Dermis blood vessel endothelial cell (primary cell): ENCODE measurements at regions not wholly inside any gene's neighbourhood (a gene's known extent, or its start where the extent isn't known, plus 50 kb on each side); places are given as distances from the start of the nearest gene placed in this dataset.
"Not testable (repeated sequence)": the region's sequence is repeated elsewhere in the genome, so short reads cannot be mapped to it uniquely, and the experiment has no call there.

Source experiments
- DNase-seq: peaks from one replicate; pipeline ENCODE4 v3.0.0; 2010

DNA sequence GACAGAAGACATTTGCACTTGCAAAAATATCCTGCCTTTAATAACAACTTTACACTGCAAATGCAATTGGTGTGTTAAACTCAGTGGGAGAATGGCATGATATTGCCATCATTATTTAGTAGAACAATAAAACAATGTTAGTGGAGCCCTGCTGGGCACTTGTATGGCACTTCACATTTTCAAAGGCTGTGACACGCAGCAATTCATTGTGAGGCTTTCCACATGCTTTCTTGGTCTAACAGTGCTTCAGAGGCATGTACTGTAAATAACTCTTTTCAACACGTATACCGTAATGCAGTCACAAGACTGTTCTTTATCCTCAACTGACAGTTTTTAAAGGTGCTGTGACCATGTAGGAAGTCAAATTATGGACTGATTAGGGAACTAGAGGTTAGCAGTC lies 155.5 kb upstream of the EPB41L4A start:
- no peak for DNase-seq

DNA sequence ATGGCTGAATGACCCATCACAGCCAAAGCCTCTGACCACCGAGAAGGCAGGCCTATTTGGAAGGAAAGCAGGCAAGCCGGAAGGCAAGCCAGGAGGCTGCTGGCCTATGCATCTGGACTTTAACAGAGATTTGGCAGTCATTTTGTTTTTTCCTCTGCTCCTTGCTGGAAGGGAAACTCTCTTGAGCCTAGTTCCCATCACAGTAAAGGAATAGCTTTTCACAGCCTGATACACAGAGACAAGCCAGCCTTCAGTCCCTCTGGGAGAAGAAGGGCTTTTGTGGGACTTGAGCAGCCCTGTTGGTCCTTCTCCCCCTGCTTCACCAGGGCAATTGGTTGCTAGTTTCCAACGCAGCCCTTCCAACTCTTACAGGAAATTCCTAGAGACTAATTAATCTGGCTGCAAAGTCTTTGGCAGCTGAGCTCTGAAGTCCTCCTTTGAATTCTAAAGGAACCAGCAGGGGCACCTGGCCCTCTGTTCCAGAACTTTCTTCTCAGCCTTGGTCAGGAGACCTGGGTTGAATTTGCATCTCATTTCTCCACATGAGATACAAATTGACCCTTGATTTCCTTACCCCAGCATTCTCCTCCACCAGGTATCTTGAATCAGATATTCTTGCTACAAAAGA lies 157.3 kb upstream of the EPB41L4A start:
- peak; percentile 36 for DNase-seq

DNA sequence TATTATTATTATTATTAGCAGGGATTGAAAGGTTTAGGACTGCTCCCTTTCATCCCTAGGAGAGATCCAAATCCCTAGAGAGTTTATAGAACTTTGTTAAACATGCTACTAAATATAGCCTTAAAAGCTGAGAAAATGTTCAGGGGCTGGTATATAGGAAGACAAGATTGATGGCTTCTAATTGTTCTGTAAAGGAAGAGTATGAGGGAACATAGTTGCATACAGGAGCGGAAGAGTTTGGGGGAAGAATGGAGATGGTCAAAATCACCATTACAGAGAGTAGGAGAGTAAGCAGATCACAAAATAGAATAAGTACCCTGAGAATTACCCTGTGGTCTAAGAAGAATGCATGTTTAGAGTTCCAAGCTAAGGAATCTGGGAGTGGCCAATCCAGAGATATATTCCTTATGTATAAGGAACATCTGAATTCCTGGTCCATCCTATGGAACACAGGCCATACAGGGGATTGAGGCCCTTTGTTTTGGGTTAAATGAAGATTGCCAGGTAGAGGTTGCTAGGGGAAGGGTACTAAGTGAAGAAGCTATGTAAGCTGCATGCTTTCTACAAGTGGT lies 158.0 kb upstream of the APC start:
- DNase-seq = no peak

DNA sequence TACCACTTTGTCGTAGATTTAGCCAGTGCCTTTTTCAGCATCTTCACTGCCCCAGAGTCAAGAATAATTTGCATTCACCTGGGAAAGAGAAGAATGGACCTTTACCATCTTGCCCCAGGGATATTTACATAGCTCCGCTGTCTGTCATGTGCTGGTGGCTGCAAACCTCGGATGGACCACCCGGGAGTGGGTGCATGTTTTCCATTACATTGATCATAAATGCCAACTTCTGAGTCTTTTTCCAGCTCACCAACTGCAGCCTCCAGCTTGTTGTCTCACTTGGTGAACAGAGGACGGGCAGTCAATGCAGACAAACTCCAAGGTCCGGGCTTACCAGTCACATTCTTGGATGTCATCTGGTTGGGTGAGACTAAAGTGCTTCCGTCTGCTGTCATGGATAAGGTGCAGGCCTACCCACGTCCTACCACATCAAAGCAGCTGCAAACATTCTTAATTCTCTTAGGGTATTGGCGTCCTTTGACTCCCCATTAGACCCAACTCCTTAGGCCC lies 155.8 kb upstream of the APC start:
- no peak for DNase-seq

DNA sequence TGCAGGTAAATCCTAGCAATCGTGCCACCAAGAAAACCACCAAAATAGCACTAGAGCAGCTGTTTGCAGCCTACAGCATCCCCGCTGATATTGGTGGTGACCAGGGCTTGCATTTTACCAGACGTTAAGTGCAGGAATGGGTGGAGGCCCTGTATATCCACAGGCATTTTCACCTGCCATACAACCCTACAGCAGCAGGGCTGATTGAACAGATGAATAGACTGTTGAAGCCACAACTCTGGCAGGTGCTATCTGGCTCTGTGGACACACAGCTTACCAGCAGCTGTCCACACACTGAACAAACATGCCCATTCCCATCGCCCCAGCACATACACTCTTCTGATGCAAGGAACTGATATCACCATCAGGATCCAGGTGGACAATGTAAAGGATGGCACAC lies 154.5 kb upstream of the APC start:
- no peak for DNase-seq

DNA sequence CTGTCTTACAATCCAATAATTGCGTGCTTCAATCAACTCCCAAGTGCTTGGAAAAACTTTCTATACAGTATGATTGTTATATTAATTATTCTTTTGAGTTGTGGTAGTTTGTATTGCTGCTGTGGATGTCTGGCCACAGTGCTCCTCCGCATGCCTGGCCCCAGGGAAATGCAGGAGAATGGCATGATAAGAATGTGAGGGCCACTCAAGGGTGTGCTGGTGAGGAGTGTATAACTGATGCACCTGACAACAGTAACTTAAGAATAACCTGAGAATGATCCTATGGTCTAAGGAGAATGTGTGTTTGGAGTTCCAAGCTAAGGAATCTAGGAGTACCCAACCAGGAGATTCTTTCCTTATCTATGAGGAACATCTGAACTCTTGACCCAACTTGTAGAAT lies 152.9 kb upstream of the APC start:
- DNase-seq = no peak

DNA sequence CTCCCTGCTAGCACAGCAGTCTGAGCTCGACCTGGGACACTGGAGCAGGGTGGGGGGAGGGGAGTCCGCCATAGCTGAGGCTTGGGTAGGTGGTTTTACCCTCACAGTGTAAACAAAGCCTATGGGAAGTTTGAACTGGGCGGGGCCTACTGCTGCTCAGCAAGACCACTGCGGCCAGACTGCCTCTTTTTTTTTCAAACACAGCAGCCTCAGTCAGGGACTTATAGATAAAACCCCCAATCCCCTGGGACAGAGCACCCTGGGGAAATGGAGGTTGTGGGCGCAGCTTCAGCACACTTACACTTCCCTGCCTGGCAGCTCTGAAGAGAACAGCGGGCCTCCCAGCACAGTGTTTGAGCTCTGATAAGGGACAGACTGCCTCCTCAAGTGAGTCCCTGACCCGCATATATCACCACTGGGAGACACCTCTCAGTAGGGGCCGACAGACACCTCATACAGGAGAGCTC lies 151.1 kb upstream of the APC start:
- DNase-seq = no peak

DNA sequence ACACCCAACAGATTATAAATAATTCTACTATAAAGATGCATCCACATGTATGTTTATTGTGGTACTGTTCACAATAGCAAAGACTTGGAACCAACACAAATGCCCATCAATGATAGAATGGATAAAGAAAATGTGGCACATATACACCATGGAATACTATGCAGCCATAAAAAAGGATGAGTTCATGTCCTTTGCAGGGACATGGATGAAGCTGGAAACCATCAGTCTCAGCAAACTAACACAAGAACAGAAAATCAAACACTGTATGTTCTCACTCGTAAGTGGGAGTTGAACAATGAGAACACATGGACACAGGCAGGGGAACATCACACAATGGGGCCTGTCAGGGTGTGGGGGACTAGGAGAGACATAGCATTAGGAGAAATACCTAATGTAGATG lies 146.8 kb upstream of the APC start:
- DNase-seq = not testable (repeated sequence)

DNA sequence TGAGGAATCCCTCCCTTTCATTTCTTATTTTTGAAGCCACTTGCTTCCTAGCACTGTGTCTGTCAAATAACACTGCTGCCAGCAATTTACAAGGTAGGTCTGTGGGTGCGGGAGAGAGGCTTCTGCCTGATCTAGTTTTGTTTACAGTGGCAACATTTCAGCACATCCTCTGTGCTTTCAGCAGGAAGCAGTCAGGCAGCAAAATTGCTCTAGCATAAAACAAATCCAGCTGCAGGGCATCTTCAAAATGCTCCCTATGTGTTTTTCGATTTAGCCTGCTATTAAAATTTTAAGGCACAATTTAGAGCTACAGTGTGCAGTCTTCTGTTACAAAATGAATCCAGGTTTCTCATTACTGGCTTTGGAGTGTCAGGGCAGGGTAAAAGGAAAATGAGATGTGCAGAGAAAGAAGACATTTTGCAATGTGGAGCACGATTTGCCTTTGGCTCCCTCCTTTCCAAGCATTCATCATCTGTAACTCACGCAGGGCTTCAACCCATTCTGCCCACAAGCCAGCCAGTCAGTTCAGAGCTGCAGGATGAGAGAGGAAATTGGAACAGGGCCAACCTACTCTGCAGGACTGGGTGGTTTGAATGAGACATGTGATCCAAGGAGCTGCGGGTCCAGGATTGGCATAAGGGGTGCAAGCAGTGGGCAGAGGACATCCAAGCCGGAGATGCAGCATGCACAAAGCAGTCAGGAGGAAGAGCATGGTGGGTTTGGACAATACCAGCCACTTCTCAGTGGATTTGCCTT lies 143.4 kb upstream of the APC start:
- no peak for DNase-seq

DNA sequence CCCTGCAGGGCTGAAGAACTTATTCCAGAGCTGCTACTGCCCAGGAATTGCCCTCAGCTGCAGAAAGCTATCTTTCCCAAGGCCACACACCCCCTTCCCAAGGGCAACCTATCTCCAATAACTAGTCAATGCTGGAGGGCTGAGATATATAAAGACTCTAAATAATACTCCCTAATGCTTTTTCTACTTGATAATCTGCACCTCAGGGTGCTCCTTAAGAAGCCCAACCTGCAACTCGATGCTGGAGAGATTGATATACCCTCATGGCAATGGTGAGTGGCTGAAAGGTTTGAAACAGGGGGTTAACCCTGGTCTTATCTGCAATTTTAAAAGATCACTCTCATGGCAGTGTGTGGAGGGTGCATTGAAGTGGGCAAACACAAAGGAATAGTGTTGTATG lies 142.7 kb upstream of the APC start:
- DNase-seq = no peak

DNA sequence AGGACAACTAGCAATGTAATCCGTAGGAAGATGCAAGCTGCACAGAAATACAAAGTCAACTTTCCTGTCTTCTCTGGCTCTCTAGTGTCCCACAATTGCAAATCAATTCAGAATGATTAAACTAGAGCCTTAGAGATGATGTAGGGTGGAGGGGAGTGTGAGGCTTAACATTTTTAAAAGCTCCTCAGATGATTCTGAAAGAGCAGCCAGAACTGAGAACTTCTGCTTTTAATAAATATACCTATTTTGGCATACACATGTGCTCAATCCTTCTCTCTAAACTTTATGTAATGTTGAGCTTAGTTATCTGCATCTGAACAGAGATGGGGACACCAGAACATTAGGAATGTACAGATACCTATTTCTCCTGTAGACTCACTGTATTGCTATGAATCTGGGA lies 139.9 kb upstream of the APC start:
- DNase-seq = no peak

DNA sequence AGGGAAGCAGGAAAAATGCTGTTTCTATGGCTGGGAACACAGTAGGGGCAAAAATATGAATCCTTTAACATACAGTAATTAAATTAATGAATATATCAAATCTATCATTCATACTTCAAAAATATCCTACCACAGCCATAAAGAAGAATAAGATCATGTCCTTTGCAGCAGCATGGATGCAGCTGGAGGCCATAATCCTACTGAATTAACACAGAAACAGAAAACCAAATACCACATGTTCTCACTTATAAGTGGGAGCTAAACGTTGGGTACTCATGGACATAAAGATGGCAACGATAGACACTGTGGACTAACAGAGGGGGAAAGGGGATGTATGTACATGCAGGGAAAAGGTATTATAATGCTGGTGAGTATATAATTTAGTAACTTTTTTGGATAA lies 137.2 kb upstream of the APC start:
- DNase-seq = not testable (repeated sequence)

DNA sequence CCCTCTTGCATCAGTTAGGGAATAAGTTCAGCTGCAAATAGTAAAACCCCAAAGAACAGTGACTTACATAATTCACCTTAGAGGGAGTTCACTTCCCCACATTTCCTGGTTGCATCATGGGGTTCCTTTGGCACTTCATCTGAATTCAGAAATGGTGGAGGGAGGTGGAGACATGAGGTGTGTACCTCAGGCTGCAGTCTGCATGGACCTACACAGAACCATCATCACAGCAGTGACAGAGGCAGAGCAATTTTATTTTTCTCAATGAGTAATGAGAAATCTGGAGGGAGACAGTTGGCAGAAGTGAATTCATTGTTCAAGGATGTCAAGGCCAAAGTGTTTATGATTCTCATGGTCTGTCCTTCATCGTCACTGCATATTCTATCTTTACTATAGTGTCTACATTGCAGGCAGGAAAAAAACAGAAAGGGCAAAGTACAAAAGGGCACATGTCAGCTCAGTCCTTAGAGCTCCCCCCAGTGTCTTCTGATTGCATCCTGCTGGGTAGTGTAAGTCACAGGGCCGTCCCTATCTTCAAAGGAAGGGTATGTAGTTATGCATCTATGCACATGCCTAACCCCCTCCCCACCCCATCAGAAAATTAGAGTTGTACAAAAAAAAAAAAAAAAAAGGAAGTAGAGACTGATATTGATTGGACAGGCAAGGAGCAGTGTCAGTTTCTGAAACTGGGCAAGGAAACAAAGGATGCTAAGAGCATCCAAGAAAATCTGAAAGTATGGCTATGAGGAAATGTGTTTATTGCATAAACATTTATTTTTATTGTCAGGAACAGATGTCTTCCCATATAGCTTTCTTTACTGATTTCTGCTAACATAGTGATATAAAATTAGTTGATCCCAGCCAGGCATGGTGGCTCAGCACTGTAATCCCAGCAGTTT lies 132.7 kb upstream of the APC start:
- DNase-seq = peak; percentile 13

DNA sequence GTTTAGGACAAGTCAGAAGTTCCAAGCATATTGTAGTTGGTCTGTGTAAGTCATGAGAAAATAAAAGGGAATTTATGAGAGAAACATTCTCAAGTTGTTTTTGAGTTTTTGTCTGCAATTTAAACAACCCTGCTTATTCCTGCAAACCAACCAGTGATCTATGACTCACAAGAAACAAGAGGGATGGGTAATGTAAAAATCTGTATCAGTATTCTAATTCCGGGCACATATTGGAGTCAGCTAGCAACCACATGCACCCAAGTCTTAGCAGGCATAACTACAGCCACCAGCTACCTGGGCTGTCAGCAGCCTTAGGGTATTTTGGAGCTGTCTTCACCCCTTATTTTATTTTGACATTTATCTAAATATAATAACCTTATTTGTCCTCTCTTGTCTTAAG lies 128.7 kb upstream of the APC start:
- DNase-seq = no peak

DNA sequence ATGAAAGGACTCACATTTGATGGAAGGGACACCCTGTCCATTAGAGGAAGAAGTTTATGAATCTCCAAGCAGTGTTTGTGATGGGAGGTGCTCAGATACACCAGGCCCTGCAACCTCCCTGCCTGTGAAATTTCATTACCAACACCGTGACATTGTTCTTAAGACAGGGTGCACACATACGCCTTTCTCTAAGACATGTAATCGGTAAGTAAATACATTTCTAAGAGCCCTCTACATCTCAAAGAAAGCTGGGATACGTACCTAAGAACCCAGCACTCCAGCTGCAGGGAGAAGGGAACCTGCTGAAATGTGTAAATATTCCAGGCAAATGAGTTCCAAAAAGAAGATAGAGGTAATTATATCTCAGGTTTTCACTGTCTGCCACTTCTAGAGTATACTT lies 125.0 kb upstream of the APC start:
- no peak for DNase-seq

DNA sequence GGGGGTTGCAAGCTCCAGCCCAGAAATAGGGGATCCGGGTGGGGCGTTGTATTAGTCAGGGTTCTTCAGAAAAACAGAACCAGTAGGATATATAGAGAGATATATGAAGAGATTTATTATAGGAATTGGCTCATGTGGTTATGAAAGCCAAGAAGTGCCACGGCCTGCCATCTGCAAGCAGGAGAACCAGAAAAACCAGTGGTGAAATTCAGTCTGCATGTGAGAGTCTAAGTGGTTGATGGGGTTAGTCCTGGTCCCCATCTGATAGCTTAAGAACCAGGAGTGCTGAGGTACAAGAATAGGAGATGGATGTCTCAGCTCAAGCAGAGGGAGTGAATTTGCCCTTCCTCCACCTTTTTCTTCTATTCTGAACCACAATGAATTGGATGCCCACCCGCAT lies 123.4 kb upstream of the APC start:
- no peak for DNase-seq

DNA sequence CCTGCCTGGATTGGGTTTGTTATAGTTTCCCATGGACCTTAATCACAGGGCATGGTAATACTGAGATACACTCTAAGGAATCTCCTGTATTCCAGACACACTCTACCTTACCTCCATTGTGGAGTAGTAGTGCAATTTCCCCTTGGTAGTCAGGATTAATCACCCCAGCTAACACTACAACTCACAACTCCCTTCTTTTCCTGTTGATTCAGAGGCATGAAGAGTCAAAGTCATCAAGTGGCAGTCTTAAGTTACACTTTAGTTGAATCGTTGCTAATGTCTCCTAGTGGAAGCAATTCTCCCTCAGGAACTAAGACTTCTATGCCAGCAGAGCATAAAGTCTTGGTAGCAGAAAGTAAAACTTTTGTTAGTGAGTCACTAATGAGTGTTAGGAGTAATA lies 122.7 kb upstream of the APC start:
- no peak for DNase-seq

DNA sequence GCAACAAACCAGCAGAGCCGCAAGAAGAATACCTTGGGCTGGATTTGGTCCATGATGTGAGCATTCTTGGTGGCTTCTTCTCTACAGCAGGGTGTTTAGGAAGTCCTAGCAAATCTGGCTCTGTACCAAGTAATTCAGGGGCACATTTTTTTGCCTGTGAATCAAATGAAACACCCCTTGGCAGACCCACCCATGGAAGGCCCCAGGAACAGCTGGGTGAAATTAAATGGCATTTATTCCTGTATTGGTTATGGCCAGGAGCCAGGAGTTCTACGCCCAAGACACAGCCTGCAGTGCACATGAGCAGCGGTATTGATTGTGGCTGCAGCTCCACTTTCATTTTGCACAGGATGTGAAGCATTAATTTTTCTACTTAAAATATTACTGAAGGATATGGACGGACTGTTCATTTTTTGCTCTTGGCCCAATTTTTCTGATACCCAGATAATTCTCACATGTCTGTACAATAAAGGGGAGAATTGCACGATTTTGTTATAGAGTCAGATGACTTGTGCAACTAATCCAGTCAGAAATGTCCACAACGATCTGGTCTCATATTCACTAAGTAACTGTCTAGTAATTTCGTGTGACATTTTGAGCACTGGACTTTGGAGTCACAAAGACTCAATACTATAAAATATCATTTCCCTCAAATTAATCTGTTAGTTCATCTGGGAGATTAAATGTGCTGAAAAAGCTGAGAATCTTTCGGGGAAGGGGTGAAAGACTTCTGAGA lies 120.7 kb upstream of the APC start:
- DNase-seq = no peak

DNA sequence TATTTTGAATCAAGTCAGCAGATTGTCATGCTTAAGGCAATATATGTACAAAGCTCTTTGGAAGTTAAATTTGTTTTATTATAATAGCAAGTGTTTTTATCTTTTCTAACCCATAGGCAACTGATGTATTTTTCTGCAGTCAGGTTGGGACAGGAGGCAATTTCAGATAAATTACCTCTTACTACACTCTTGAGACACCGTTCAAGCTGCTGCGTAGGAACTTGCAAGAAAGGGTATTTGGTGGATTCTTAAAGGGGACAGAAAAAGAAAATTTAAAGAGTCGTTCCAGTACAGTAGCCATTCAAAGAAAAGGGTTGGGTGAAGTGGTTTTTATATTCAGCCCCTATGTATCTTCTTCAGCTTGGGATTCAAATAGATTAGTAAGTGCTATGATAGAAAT lies 112.4 kb upstream of the APC start:
- DNase-seq = no peak

DNA sequence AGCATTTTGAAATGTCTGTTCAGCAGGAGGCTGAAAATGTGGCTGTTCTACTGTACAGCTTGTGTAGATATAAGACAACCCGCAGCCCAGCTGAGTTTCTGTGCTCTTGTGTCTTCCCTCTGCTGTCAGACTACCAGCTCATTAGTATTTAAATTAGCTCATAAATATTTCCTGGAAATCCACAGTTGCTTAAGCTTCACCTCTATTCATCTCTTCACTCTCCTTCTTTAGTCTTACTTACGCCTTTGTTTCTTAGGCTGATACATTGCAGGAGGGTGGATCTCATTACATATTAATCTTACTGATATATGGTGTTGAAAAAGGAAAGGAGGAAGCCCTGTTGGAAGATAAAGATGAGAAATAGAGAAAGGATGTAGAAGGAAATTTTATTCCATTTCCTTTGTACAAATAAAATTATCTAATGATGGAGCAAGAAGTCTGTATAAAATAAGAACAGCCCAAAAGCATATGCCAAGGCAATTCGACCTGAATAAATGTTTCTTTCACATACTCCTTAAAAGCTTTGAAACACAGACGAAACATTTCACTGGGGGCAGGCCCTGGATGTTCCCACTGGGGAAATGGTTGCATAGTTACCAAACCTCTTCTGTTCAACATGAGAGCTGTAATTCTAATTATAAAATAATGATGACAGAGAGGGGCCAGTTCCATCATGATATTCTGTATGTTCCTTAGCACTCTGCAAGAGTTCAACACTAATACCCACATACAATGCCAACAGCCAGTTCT lies 111.8 kb upstream of the APC start:
- DNase-seq = no peak

DNA sequence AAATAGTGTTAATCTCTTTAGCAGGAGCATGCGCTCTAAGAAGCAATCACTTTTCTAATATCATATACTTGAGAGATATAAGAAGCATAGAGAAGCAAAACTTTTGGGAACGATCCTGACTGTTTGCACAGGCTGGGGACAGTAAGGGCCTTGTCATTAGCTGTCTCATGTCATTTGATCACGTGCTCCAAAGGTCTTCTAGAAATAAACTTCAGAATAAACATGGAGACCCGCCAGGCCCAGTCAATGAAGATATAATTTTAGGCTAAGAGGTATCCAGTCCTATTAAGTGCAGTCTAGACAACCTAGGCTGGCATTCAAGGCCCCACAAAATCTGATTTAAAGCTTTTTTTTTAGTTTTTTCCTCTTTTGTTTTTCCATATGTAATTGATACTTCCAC lies 111.0 kb upstream of the APC start:
- DNase-seq = no peak
